GM06990 (cell line): ENCODE measurements at regions not wholly inside any gene's neighbourhood (a gene's known extent, or its start where the extent isn't known, plus 50 kb on each side); places are given as distances from the start of the nearest gene placed in this dataset.

Experiments
- DNase-seq: peaks from one replicate; pipeline ENCODE4 v3.0.0-alpha.2; 2011; ENCODE audit not compliant: insufficient read length; ENCODE audit errors: extremely low read depth
- H3K27me3 ChIP-seq: replicated peaks from 2 replicates; pipeline ENCODE4 v1.6.0; 2011; ENCODE audit warnings: low read length; ENCODE audit not compliant: control insufficient read depth, insufficient read depth
- H3K36me3 ChIP-seq: 2 replicates; pipeline ENCODE4 v1.5.1; 2011; ENCODE audit warnings: low read length; ENCODE audit not compliant: control insufficient read depth, insufficient read depth
- H3K4me3 ChIP-seq: replicated peaks from 2 replicates; pipeline ENCODE4 v1.5.1; 2011; ENCODE audit warnings: low read depth, mild to moderate bottlenecking, control low read depth, low read length
- TF ChIP-seq, protein P1 (sequence below): IDR thresholded peaks from 2 replicates; pipeline ENCODE4 v1.5.1; 2011; ENCODE audit warnings: low read length, control low read depth, mild to moderate bottlenecking, inconsistent platforms; ENCODE audit not compliant: insufficient read depth, poor library complexity, severe bottlenecking

DNA sequence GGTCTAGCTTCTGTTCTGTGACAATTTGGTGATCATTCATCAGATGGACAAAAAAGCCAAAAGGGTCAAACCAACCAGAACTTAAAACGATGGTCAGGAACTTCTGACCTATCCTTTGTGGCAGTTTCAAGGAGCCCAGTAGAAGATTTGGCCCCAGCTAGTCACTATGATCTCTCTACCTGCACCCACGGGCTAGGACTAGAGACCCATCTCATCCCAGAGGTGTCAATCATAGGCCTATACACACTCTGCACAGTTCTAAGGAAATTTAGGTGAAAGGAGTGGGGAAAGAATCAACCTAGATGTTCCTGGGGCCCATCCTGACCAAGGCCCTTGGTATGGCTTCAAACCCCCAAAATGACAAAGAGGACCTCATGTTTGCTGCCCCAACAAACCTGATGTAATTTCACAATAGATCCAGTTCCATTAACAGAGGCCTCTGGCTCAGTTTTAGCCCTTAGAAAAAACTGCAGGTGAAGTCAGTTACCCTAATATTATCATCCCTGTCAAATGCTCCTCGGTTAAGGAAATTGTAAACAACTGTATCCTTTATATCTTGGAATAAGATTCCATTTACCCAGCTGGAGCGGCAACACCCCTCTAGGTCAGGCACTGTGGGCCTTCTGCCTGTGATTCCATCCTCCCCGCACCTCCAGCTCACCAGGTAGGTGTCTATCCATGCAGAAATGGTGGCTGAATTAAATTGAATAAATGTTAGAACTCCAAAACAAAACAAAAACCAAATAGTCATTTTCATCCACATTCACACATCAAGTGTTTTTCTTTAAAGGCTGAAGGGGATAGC is 138.7 kb downstream of the ENC1 start:
- H3K4me3 ChIP-seq: no peak overlapping the region
- no peaks in the 10 kb centered on the region for H3K27me3 ChIP-seq
- DNase-seq: no peak
- no peaks in the 10 kb centered on the region for H3K36me3 ChIP-seq
- TF ChIP-seq, protein P1, sequence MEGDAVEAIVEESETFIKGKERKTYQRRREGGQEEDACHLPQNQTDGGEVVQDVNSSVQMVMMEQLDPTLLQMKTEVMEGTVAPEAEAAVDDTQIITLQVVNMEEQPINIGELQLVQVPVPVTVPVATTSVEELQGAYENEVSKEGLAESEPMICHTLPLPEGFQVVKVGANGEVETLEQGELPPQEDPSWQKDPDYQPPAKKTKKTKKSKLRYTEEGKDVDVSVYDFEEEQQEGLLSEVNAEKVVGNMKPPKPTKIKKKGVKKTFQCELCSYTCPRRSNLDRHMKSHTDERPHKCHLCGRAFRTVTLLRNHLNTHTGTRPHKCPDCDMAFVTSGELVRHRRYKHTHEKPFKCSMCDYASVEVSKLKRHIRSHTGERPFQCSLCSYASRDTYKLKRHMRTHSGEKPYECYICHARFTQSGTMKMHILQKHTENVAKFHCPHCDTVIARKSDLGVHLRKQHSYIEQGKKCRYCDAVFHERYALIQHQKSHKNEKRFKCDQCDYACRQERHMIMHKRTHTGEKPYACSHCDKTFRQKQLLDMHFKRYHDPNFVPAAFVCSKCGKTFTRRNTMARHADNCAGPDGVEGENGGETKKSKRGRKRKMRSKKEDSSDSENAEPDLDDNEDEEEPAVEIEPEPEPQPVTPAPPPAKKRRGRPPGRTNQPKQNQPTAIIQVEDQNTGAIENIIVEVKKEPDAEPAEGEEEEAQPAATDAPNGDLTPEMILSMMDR: no peak

DNA sequence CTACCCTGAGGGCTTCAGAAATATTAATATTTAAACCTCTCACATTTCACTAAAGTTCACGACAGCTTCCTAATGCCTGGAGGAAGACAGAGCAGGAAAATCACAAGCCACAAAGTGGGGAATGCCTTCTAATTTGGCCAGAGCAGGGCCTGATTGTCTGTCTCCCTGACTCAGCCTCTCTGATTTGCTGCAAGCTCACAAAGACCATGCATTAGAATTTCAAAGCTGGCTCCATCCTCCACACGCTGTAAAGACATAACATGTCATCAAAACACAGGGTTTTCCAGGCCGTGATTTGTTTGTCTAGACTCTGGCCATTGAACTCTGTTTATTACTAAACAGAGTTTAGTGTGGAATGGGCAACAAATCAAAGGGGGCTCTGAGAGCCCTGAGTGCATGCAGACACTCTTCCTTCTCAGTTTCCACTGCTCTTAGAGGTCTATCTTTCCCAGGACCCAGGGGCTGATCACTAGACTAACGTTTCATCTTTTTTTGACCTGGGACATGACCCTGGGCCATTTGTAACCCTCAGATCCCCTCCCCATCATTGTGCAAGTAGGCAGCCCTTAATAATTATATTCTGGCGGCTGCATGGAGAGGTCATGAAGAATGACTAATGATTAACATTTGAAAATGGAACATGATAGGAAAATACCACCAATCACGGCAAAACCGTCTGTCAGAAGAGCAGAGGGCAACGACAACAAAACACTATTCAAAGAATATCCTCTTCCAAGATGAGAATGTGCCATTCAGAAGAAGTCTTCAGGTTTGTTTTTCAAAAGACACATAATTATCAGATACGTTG is 140.2 kb downstream of the ENC1 start:
- no peaks in the 10 kb centered on the region for H3K36me3 ChIP-seq
- TF ChIP-seq, protein P1: no peak
- DNase-seq: no peak
- H3K27me3 ChIP-seq: no peaks in the 10 kb centered on the region
- no peak overlapping the region for H3K4me3 ChIP-seq

DNA sequence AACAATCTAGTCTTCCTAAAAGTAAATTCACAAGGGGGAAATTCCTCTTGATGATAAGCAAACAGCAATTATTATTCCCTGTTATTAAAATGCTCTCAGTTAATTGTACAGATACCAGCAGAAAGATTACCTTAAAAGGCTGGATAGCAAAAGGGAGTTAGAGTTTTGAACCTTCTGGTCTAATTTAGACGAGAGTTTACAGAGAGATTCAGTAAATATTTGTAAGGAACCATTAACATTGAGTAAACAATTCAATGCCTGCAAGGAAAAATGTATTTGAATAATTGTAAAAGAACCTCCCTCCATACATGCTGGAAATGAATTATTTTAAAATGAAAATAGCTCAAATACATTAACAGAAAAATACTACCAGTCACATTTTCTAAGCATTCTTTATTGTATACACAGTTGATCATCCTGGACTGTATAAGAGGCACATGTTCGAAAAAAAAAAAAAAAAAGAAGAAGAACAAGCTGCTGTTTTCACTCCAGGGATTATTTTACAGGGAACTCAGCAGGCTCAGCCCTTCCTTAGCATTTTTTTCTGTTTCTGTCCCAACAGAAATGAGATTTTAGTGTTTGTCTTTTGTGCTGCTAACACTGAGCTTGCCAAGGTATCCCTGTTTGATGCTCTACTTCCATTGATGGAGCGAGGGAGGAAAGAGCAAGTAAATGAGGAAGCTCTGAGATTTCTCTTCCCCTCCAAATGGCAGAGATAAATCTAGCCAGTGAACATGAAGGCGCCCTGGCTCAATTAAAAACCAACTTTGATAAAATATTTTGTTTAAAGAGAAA is 141.1 kb downstream of the ENC1 start:
- no peaks in the 10 kb centered on the region for H3K27me3 ChIP-seq
- H3K4me3 ChIP-seq: no peak overlapping the region
- H3K36me3 ChIP-seq: no peaks in the 10 kb centered on the region
- no peak for DNase-seq
- TF ChIP-seq, protein P1: no peak

DNA sequence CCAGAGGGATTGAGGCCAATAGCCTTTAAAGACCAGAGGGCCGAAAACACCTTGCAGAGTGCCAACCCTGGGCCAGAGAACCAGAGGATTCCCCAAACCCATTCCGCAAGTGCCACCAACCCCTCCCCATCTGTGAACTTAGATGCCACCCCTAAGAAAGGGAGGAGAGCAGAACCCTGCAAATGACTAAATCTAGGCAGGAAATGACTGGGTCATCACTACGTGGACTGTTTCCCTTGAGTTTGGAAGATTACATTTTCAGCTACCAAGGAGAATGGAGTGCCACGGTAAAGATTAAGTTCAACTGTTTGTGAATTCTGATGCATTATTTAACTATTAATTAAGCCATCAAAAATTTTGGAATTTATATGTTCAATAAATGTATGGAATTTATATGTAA is 142.8 kb downstream of the ENC1 start:
- H3K36me3 ChIP-seq: no peaks in the 10 kb centered on the region
- H3K4me3 ChIP-seq: no peak overlapping the region
- no peak for DNase-seq
- TF ChIP-seq, protein P1: no peak
- no peaks in the 10 kb centered on the region for H3K27me3 ChIP-seq

DNA sequence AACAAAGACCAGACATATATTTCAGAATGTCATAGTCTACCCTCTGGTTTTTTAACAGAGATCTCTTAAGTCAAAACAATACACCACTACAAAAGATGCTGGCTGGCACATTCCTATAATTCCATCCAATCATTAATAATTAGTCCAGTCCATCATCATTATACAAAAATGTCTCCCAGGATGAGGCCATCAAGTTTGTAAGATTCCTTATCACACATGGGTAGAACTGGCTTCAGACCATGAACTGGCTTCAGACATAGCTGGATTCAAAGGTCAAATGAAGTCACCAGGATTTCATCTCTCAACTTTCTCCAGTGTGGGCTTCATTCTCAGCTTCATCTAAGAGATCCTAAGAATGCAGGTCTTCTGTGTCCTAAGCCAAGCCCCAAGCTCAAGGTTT is 147.1 kb downstream of the ENC1 start:
- Histone ChIP-seq H3K27me3 (no peaks in the 10 kb centered on the region), H3K4me3 (no peak overlapping the region), H3K36me3 (no peaks in the 10 kb centered on the region)
- TF ChIP-seq, protein P1: no peak
- DNase-seq: no peak
